ENCODE measurements at regions not wholly inside any gene's neighbourhood (a gene's known extent, or its start where the extent isn't known, plus 50 kb on each side); places are given as distances from the start of the nearest gene placed in this dataset.
A peak's percentile ranks its signal among the peaks of the same experiment; 100 is the strongest.
"Not testable (repeated sequence)": the region's sequence is repeated elsewhere in the genome, so short reads cannot be mapped to it uniquely, and the experiment has no call there.

DNA sequence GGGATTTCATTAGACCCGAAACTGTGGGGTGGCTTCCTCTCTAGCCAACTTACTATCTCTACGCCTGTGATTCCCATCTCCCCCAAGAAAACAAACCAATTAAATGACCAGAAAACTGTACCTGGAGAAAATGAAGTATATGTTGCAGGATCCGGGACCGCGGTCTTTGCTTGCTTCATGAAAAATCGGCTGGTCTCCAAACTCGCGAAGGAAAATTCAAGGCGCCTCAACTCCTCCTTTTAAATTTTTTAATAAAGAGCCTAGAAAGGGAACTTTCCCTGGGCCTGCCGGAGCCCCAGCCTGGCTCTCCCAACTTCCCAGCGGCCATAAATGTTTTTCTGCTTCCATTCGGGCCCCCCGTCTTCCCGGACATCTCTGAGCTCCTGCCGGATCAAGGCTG is 110.8 kb upstream of the FOXD4L5 start:
- H3K36me3 Mint-ChIP-seq (ENCODE audit: low read depth); H3K27me3 Mint-ChIP-seq (ENCODE audit: low read depth); intact Hi-C loops (cut with micrococcal nuclease); CTCF ChIA-PET; H3K27ac Mint-ChIP-seq; DNase-seq; H3K4me3 Mint-ChIP-seq; H3K4me1 Mint-ChIP-seq (ENCODE audit: low read depth): not testable (repeated sequence)
- peaks cover 11% of the 10 kb centered on the region for H3K9me3 Mint-ChIP-seq

DNA sequence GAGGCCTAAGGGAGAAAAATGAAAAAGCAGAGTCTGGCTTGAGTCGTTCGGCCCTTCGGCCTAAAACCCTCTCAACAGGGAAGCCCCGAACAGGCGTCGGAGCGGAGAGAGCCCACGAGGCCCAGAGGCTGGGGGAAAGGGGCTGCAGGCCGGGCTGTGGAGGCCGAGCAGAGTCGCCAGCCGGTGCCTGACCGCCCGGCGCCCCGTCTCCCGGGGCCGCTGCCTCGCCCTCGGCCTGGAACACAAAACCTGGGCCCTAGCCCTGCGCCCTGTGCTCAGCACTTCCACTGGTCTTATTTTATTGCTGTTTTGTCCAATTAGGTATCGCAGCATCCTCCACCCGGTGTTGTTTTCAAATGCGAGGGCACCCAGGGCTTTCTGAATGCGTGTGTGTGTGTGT is 110.1 kb upstream of the FOXD4L5 start:
- intact Hi-C loops (cut with micrococcal nuclease); H3K27me3 Mint-ChIP-seq (ENCODE audit: low read depth); H3K4me3 Mint-ChIP-seq; H3K36me3 Mint-ChIP-seq (ENCODE audit: low read depth); DNase-seq; H3K4me1 Mint-ChIP-seq (ENCODE audit: low read depth); H3K27ac Mint-ChIP-seq; CTCF ChIA-PET: not testable (repeated sequence)
- H3K9me3 Mint-ChIP-seq: peaks cover 11% of the 10 kb centered on the region

DNA sequence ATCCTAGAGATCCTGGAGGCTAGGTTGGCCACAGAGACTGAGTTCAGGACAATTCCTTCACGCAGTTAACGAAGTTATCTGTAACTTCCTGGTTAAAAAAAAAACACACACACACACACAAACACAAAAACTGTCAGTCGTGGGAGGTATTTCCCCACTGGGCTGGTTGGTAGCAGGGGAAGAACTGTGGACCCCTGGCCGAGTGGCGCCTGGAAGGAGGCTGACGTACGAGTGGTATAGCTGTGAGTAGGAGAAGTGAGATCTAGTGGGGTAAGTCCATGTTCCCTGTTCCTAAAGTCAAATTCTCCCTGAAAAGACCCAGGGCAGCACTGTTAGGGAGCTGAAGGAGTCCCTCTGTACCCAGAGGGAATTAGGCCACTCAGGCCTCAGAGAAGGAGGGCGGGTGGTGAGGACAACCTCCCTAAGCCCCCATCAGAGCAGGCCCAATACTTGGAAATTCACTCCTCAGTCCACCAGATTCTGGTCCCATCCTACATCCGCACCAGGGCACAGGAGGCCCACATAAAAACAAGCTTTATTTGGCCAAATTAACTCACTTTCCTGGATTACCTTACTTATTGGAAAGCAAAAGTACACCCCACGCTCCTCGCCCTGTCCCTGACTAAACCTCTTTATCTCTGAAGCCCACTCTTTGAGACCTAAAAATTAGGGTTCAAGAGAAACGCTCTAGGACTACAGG is 108.3 kb upstream of the FOXD4L5 start:
- H3K27ac Mint-ChIP-seq; H3K4me3 Mint-ChIP-seq; H3K9me3 Mint-ChIP-seq; H3K4me1 Mint-ChIP-seq (ENCODE audit: low read depth); H3K27me3 Mint-ChIP-seq (ENCODE audit: low read depth); H3K36me3 Mint-ChIP-seq (ENCODE audit: low read depth); DNase-seq; intact Hi-C loops (cut with micrococcal nuclease); CTCF ChIA-PET: not testable (repeated sequence)

DNA sequence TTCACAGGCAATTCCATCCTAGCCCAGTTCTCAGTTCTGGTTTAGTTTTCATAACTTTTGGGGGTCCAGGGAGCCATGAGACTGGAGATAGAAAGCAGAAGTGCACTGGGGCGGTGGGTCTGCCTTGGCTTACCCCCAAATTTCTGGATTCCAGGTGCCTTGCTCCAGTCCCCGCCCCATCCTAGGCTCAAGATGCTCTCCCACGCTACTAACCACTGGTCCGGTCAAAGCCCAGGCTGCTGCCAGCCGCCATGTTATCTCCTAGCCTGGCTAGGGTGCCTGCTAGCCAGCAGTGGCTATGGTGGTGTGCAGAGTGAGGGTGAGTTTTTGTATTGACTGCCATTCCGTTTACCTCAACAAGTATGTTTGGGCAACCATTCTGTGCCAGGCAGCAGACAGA is 107.6 kb upstream of the FOXD4L5 start:
- H3K36me3 Mint-ChIP-seq (ENCODE audit: low read depth); H3K4me1 Mint-ChIP-seq (ENCODE audit: low read depth); H3K27ac Mint-ChIP-seq; intact Hi-C loops (cut with micrococcal nuclease); H3K27me3 Mint-ChIP-seq (ENCODE audit: low read depth); CTCF ChIA-PET; DNase-seq; H3K4me3 Mint-ChIP-seq; H3K9me3 Mint-ChIP-seq: not testable (repeated sequence)

DNA sequence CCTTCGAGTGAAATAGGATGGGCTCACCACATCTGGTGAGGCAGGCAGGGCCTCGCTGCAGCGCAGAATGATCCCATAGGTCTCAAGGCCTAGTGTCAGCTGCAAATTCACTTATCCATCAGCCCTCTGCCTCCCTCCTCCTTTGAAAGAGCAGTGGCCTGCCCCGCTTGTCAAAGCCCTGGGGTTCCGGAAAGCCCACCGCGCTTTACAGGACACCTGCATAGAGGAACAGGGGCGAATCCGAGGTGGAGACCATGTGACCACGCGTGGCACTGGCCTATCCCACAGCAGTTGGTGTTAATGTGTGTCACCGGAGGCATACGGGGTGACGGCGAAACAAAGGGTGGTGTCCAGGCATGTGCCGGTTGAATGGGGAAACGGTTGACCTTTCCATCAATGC is 104.7 kb upstream of the FOXD4L5 start:
- H3K27ac Mint-ChIP-seq; H3K36me3 Mint-ChIP-seq (ENCODE audit: low read depth); H3K4me1 Mint-ChIP-seq (ENCODE audit: low read depth); H3K27me3 Mint-ChIP-seq (ENCODE audit: low read depth); H3K4me3 Mint-ChIP-seq; CTCF ChIA-PET; intact Hi-C loops (cut with micrococcal nuclease); DNase-seq; H3K9me3 Mint-ChIP-seq: not testable (repeated sequence)

DNA sequence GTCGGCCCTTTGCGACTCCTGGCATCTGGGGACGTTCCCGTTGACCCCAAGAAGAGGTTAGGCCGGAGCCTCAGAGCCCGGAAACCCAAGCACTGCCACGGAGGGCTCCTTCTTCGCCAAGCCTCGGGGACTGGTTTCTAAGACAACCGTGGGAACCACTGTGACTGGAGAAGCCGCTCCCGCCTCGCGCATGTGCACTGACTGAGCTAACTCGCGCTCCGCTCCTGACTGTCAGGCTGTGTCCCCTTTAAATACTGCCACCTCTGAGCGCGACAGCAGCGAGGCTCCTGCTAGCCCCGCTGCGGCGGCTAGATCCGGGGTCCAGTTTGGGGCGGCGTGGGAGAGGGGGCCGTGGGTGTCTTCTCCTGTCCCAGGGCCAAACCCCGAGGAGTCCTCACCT is 104.2 kb upstream of the FOXD4L5 start:
- H3K27me3 Mint-ChIP-seq (ENCODE audit: low read depth); intact Hi-C loops (cut with micrococcal nuclease); H3K9me3 Mint-ChIP-seq; H3K4me3 Mint-ChIP-seq; H3K27ac Mint-ChIP-seq; CTCF ChIA-PET; H3K4me1 Mint-ChIP-seq (ENCODE audit: low read depth); H3K36me3 Mint-ChIP-seq (ENCODE audit: low read depth); DNase-seq: not testable (repeated sequence)

DNA sequence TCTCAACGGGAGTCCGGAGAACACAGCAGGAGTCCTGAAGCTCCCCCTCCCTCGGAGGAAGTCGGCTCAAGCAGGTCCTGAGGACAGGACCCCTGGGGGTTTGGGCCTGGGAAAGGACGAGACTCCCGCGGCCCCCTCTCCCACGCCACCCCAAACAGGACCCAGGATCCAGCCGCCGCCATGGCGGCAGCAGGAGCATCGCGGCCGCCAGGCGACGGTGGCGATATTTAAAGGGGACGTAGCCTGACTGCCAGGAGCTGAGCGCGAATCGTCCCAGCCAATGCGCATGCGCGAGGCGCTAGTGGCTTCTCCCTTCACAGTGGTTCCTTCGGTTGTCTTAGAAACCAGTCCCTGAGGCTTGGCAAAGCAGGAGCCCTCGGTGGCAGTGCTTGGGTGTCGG is 101.7 kb upstream of the FOXD4L5 start:
- CTCF ChIA-PET; H3K27ac Mint-ChIP-seq; H3K36me3 Mint-ChIP-seq (ENCODE audit: low read depth); H3K27me3 Mint-ChIP-seq (ENCODE audit: low read depth); intact Hi-C loops (cut with micrococcal nuclease); H3K4me1 Mint-ChIP-seq (ENCODE audit: low read depth): not testable (repeated sequence)
- peak; percentile 72 for DNase-seq
- H3K4me3 Mint-ChIP-seq: peak overlapping the region; percentile 15
- peaks cover 11% of the 10 kb centered on the region for H3K9me3 Mint-ChIP-seq

DNA sequence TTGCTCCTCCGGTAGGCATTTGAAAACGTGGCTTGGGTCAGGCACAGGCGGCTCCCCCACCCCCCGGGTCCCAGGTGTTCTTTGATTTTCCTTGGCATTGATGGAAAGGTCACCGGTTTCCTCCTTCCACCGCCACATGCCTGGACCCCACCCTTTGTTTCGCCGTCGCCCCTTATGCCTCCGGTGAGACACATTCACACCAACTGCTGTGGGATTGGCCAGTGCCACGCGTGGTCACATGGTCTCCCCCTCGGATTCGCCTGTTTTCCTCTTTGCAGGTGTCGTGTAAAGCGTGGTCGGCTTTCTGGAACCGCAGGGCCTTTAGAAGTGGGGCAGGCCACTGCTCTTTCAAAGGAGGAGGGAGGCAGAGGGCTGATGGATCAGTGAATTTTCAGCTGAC is 101.2 kb upstream of the FOXD4L5 start:
- peak; percentile 5 for DNase-seq
- H3K27me3 Mint-ChIP-seq (ENCODE audit: low read depth); H3K27ac Mint-ChIP-seq; H3K36me3 Mint-ChIP-seq (ENCODE audit: low read depth); CTCF ChIA-PET; H3K4me1 Mint-ChIP-seq (ENCODE audit: low read depth); intact Hi-C loops (cut with micrococcal nuclease); H3K4me3 Mint-ChIP-seq: not testable (repeated sequence)
- H3K9me3 Mint-ChIP-seq: peaks cover 11% of the 10 kb centered on the region

DNA sequence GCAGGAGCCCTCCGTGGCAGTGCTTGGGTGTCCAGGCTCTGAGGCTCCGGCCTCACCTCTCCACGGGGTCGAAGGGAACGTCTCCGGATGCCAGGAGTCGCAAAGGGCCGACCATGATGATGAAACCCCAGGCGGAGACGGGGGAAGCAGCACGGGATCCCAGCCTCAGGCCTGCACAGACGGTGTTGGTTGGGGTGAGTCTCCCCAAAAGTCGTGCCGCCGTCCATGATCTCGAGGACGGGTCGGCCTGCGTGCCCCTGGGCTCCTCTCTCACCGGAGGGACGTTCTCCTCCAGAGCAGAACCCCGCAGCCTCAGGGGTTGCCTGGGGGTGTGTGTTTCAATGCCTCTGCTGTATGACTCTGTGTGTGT is 100.6 kb upstream of the FOXD4L5 start:
- H3K27ac Mint-ChIP-seq; CTCF ChIA-PET; H3K36me3 Mint-ChIP-seq (ENCODE audit: low read depth); DNase-seq; intact Hi-C loops (cut with micrococcal nuclease); H3K4me1 Mint-ChIP-seq (ENCODE audit: low read depth); H3K9me3 Mint-ChIP-seq; H3K27me3 Mint-ChIP-seq (ENCODE audit: low read depth); H3K4me3 Mint-ChIP-seq: not testable (repeated sequence)

DNA sequence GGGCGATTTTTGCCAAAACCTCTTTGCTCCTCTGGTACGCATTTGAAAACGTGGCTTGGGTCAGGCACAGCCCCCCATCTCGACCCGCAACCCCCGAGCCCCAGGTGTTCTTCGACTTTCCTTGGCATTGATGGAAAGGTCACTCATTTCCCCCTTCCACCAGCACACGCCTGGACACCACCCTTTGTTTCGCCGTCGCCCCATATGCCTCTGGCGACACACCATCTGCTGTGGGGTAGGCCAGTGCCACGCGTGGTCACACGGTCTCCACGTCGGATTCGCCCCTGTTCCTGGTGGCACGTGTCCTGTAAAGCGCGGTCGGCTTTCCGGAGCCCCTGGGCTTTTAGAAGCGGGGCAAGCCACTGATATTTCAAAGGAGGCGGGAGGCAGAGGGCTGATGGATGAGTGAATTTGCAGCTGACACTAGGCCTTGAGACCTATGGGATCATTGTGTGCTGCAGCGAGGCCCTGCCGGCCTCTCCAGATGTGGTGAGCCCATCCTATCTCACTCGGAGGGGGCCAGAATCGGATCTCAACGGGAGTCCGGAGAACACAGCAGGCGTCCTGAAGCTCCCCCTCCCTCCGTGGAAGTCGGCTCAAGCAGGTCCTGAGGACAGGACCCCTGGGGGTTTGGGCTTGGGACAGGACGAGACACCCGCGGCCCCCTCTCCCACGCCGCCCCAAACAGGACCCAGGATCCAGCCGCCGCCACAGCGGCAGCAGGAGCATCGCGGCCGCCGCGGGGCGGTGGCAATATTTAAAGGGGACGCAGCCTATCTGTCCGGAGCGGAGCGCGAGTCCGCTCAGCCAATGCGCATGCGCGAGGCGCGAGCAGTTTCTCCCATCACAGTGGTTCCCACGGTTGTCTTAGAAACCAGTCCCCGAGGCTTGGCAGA is 100.0 kb upstream of the FOXD4L5 start:
- CTCF ChIA-PET; intact Hi-C loops (cut with micrococcal nuclease); H3K27ac Mint-ChIP-seq; H3K4me3 Mint-ChIP-seq; DNase-seq; H3K27me3 Mint-ChIP-seq (ENCODE audit: low read depth); H3K9me3 Mint-ChIP-seq; H3K36me3 Mint-ChIP-seq (ENCODE audit: low read depth); H3K4me1 Mint-ChIP-seq (ENCODE audit: low read depth): not testable (repeated sequence)

DNA sequence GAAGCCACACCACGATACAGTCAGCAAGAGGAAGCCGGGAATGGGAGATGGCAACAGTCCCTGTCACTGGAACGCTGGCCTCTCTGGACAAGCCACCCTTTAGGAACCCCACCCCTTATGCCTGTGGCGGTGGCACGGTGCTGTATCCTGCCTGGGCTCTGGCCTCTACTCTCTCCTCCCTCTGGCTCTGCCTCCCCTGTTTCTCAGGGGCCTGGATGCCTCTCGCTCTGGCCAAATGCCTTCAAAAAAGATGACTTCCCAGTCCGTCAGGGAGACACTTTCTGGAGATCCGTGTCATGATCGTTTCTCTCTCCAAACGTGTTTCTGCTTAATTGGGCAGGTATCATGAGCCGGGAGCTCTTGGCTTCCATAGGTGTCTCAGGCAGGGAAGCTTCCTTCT is 99.1 kb upstream of the FOXD4L5 start:
- H3K9me3 Mint-ChIP-seq; H3K4me3 Mint-ChIP-seq; H3K27me3 Mint-ChIP-seq (ENCODE audit: low read depth); H3K27ac Mint-ChIP-seq; intact Hi-C loops (cut with micrococcal nuclease); DNase-seq; CTCF ChIA-PET; H3K36me3 Mint-ChIP-seq (ENCODE audit: low read depth); H3K4me1 Mint-ChIP-seq (ENCODE audit: low read depth): not testable (repeated sequence)

DNA sequence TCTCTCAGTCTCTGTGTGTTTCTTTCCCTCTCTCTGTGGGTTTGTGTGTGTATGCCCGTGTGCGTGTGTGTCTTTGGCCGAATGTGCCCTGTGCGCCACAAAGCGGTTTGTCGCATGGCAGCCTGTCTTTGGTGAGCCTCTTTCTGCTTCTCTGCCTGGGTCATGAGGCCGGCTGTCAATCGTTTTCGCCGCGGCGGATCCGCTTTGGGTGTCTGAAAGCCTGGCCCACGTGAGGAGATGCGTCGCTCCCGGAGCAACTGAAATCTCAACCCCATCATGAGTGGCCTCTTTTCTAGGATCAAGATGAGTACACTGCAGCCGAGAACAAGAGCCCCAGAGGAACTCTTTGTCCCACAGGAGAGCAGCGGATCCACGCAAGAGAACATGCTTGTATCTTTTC is 98.6 kb upstream of the FOXD4L5 start:
- H3K4me3 Mint-ChIP-seq; CTCF ChIA-PET; H3K4me1 Mint-ChIP-seq (ENCODE audit: low read depth); H3K9me3 Mint-ChIP-seq; intact Hi-C loops (cut with micrococcal nuclease); H3K27ac Mint-ChIP-seq; H3K27me3 Mint-ChIP-seq (ENCODE audit: low read depth); DNase-seq; H3K36me3 Mint-ChIP-seq (ENCODE audit: low read depth): not testable (repeated sequence)

DNA sequence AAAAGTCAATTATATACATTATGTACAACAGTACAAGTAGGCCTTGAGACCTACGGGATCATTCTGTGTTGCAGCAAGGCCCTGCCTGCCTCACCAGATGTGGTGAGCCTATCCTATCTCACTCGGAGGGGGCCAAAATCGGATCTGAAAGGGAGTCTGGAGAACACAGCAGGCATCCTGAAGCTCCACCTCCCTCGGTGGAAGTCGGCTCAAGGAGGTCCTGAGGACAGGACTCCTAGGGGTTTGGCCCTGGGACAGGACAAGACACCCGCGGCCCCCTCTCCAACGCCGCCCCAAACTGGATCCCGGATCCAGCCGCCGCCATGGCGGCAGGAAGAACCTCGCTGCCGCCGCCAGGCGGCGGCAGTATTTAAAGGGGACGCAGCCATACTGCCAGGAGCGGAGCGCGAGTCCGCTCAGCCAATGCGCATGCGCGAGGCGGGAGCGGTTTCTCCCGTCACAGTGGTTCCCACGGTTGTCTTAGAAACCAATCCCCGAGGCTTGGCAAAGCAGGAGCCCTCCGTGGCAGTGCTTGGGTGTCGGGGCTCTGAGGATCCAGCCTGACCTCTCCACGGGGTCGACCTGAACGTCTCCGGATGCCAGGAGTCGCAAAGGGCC is 97.8 kb upstream of the FOXD4L5 start:
- CTCF ChIA-PET; H3K4me1 Mint-ChIP-seq (ENCODE audit: low read depth); H3K27me3 Mint-ChIP-seq (ENCODE audit: low read depth); H3K36me3 Mint-ChIP-seq (ENCODE audit: low read depth); DNase-seq; H3K27ac Mint-ChIP-seq; H3K9me3 Mint-ChIP-seq; H3K4me3 Mint-ChIP-seq; intact Hi-C loops (cut with micrococcal nuclease): not testable (repeated sequence)
